RKO (cell line): ENCODE measurements at regions not wholly inside any gene's neighbourhood (a gene's known extent, or its start where the extent isn't known, plus 50 kb on each side); places are given as distances from the start of the nearest gene placed in this dataset.
A peak's percentile ranks its signal among the peaks of the same experiment; 100 is the strongest.
"Not testable (repeated sequence)": the region's sequence is repeated elsewhere in the genome, so short reads cannot be mapped to it uniquely, and the experiment has no call there.

Experiments used
- DNase-seq: peaks from one replicate; pipeline ENCODE4 v3.0.0-alpha.2; 2016; ENCODE audit warnings: low spot score

DNA sequence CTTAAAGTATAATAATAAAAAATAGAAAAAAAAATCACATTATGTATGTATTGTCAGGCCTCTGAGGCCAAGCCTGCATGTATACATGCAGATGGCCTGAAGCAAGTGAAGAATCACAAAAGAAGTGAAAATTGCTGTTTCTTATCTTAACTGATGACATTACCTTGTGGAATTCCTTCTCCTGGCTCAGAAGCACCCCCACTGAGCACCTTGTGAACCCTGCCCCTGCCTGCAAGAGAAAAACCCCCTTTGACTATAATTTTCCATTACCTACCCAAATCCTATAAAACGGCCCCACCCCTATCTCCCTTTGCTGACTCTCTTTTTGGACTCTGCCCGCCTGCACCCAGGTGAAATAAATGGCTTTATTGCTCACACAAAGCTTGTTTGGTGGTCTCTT lies 1086.5 kb downstream of the SORCS3 start:
- not testable (repeated sequence) for DNase-seq

GRCh38 chr10:105727131-105727530 lies 1086.0 kb downstream of the SORCS3 start:
- DNase-seq = no peak

- DNase-seq = no peak
These were observed 1085.1 kb downstream of the SORCS3 start for GRCh38 chr10:105726149-105726548.

- no peak for DNase-seq
These were observed 1083.9 kb downstream of the SORCS3 start for GRCh38 chr10:105725007-105725406.

DNA sequence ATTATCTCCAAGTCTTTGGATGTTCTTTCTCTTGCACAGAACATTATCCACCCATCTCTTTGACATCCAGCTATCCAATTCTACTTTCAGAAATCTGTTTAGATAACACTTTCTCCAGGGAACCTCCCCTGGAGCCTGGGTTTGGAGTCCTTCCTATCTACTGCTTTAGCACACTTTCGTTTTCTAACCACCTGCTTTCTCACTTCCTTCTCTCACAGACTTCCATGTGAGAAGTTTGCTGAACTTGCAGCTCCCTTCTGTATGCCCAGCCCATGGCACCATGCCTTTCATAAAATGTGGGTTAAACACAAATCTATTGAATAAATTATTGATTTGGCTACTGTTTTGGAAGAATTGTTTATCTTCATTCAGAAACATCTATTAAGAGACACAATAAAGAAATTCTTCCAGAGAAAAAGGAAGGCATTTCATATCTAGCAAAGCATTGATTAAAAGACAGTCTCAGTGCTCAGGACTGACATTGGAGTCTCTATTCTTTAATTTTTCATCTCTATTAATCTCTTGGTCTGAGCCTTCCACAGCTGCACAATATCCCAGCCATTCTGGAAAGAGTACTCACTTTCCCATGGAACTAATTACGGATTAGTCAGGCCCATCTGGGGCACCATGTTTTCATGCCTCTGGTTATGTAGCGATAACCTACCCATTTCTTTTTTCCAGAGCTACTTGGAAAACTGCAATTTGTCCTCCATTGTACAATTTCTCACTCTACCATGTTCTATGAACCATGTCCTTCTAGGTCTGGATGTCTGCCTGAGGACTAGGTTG lies 1077.3 kb downstream of the SORCS3 start:
- DNase-seq = no peak

DNA sequence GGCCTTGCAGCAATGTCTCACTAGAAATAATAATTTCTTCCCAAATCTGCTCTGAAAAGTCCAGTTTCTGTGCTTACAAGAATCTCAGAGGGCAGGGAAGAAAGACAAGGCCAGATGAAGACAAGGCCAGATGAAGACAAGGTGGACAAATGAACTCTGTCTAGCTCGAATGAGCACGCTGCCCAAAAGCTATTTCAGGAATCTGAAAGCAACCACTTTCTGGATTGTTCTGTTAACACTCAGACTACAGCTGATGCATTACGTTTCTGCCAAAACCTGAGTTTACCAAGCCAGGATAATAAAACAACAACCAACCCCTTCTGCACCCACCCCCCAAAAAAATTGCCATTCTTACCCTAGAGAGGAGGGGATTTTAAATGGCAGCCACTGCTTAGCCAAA lies 1073.6 kb downstream of the SORCS3 start:
- DNase-seq = no peak

- no peak for DNase-seq
These were observed 1066.5 kb downstream of the SORCS3 start for GRCh38 chr10:105707603-105708002.

- no peak for DNase-seq
These were observed 1065.4 kb downstream of the SORCS3 start for GRCh38 chr10:105706281-105707026.

- no peak for DNase-seq
These were observed 1061.1 kb downstream of the SORCS3 start for GRCh38 chr10:105702211-105702610.

DNA sequence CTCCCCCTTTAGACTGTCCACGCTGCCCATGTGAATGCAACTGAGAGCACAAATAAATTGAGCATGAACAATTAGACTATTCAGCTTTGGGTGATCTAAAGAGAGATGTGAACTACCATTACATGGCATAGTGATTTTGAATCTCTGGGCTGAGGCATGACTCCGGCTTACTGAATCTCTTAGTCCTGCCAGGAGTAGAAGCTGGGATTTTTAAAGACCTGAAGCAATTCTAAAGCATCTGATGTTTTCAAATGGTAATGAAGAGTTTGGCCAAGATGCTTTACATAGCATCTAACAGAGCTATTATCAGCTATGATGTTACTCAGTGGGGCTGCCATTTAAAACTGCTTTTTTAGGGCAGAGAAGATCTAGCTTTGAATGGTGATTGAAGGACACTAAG lies 1059.1 kb downstream of the SORCS3 start:
- DNase-seq = no peak

DNA sequence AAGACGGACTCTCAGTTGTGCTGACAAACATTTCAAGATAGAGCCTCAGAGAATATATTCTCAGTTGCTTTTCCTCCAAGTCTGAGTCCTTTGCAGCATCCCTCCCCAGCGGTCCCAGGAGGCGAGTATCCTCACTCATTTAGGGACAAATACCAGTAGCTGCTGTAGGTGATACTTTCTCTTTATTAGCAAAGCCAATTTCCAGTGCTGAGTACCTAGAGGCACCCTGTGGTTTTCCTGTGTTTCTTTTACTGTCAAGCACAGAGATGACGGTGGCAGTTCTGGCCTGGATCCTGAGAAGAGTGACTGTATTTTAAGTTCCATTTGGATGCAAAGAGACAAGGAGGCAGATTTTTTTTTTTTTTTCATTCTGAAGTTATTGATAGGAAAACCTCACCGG lies 1058.4 kb downstream of the SORCS3 start:
- DNase-seq = no peak

DNA sequence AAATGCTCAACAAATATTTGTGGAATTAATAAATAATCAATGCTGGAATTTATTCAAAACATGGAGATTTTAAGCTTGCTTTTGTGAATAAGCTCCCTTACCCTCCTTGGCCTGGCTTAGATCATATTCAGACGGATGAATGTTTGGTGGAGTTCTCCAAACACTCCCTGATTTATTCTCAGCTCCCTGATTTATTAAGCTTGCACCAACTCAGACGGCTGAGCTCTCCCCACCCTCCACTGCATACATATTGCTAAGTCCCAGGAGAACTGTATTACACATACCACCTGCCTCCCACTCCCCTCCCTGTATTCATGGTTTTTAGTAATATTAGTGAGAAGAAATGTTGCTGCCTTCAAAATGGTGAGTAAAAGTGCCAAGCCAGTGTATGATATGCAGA lies 1057.5 kb downstream of the SORCS3 start:
- no peak for DNase-seq

GRCh38 chr10:105697290-105697780 lies 1056.2 kb downstream of the SORCS3 start:
- DNase-seq = no peak

- peak; percentile 31 for DNase-seq
These were observed 1050.7 kb downstream of the SORCS3 start for GRCh38 chr10:105691811-105692210.

GRCh38 chr10:105682911-105683310 lies 1041.8 kb downstream of the SORCS3 start:
- DNase-seq = no peak

DNA sequence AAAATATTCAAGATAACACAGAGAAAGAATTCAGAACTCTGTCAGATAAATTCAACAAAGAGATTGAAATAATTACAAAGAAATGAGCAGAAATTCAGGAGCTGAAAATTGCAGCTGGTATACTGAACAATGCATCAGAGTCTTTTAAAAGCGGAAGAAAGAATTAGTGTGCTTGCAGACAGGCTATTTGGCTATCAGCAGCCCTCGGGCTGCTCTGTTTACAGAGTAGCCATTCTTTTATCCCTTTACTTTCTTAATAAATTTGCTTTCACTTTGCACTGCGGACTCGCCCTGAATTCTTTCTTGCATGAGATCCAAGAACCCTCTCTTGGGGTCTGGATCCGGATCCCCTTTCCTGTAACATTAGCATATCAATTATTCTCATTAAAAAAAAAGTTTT lies 1040.0 kb downstream of the SORCS3 start:
- DNase-seq = no peak

DNA sequence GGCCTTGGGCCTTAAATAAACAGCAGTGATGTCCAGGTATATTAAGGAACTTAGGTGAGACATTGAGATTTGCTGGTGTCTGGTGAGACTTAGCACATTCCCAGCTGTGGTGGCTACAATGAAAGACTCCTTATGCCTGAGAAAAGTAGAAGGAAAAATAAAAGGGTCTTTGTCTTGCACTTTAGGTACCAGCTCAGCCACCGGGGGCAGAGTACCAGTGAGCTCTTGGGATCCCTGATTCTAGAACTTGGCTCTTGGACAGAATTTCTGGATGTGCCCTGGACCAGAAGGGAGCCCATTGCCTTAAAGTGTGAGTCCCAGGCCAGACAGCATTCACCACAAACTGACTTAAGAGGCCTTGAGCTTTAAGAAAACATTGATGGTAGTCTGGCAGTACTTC lies 1038.7 kb downstream of the SORCS3 start:
- DNase-seq = no peak

GRCh38 chr10:105675333-105675732 lies 1034.2 kb downstream of the SORCS3 start:
- DNase-seq = no peak

DNA sequence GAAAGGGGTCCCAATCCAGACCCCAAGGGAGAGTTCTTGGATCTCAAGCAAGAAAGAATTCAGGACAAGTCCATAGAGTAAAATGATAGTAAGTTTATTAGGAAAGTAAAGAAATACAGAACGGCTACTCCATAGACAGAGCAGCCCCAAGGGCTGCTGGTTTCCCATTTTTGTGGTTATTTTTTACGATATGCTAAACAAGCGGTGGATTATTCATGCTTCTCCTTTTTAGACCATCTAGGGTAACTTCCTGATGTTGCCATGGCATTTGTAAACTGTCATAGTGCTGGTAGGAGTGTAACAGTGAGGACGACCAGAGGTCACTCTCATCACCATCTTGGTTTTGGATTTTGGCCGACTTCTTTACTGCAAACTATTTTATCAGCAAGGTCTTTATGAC lies 1033.4 kb downstream of the SORCS3 start:
- DNase-seq = no peak

DNA sequence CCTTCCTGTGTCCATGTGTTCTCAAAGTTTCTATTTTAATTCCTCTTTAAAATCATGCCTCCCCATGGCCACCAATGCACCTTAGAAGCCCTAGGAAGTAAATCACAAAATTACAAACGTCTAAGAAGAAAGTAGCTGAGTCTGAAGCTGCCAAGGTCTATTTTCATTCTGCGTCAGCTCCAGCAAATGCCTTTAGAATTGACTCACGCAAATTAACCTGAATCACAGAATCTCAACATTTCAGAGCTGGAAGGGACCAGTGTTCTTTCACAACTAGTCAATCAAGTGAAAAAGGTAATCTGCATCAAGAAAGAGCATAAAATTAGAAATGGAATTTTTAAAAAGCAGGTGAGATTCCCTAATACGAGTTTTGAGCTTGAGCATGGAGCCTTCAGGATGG lies 1017.6 kb downstream of the SORCS3 start:
- no peak for DNase-seq

GRCh38 chr10:105656856-105657255 lies 1015.8 kb downstream of the SORCS3 start:
- DNase-seq = no peak

- no peak for DNase-seq
These were observed 1009.2 kb downstream of the SORCS3 start for GRCh38 chr10:105650306-105650705.

DNA sequence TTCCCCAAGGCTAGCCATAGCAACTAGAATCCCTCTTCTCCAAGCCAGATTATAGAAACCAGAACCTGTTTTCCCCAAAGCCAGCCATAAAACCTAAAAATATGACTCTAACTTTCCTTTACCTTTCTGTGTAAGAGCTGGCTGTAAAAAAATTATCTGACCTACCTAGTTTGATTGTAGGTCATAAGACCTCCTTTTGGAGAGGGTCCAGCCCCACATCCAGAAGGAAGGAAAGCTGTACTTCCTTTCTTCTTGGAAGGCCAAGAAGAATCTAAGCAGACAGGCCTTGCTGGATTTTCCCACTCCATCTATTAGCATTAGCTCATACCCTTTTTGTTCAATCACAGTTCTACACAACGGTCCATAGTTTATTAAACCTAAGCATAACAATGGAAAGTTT lies 1006.3 kb downstream of the SORCS3 start:
- DNase-seq = no peak
